HEK293 (cell line): ENCODE measurements at regions not wholly inside any gene's neighbourhood (a gene's known extent, or its start where the extent isn't known, plus 50 kb on each side); places are given as distances from the start of the nearest gene placed in this dataset.

ENCODE experiments used
- CTCF ChIP-seq: fragments of 450-650 bp; formaldehyde crosslinking; IDR thresholded peaks from 2 replicates; pipeline ENCODE4 v1.5.1; 2016; ENCODE audit warnings: missing biosample characterization, missing genetic modification characterization
- KLF1 ChIP-seq: fragments of 450-650 bp; formaldehyde crosslinking; IDR thresholded peaks from 2 replicates; pipeline ENCODE4 v1.5.1; 2016; ENCODE audit warnings: missing biosample characterization, missing genetic modification characterization
- PATZ1 ChIP-seq: fragments of 450-650 bp; formaldehyde crosslinking; IDR thresholded peaks from 2 replicates; pipeline ENCODE4 v1.5.1; 2016; ENCODE audit warnings: missing biosample characterization, missing genetic modification characterization
- REPIN1 ChIP-seq: fragments of 450-650 bp; formaldehyde crosslinking; IDR thresholded peaks from 2 replicates; pipeline ENCODE4 v1.5.1; 2017; ENCODE audit warnings: missing biosample characterization, missing genetic modification characterization, low read depth
- SP7 ChIP-seq: fragments of 450-650 bp; formaldehyde crosslinking; IDR thresholded peaks from 2 replicates; pipeline ENCODE4 v1.5.1; 2016; ENCODE audit warnings: missing biosample characterization, missing genetic modification characterization
- ZNF274 ChIP-seq, 2 experiments: fragments of 200-500 bp in 1 of 2; fragments of 450-650 bp in 1 of 2; sonication (Bioruptor generic) in 1 of 2; formaldehyde crosslinking in 1 of 2; IDR thresholded peaks; 2 replicates each; pipeline versions ENCODE4 v1.5.1 to v1.6.1; 2014 to 2016; ENCODE audit warnings: borderline replicate concordance in 1 of 2, inconsistent platforms in 1 of 2, low read length in 1 of 2, missing biosample characterization in 1 of 2, missing genetic modification characterization in 1 of 2
- ZNF416 ChIP-seq: fragments of 450-650 bp; formaldehyde crosslinking; IDR thresholded peaks from 2 replicates; pipeline ENCODE4 v1.5.1; 2016; ENCODE audit warnings: missing biosample characterization, missing genetic modification characterization
- ZNF501 ChIP-seq: fragments of 450-650 bp; formaldehyde crosslinking; IDR thresholded peaks from 2 replicates; pipeline ENCODE4 v1.5.1; 2016; ENCODE audit warnings: missing biosample characterization, missing genetic modification characterization
- ZNF518A ChIP-seq: fragments of 450-650 bp; formaldehyde crosslinking; conservative IDR thresholded peaks from 2 replicates; pipeline ENCODE4 v1.5.1; 2016; ENCODE audit warnings: low read depth, missing biosample characterization, missing genetic modification characterization
- ZNF639 ChIP-seq: fragments of 450-650 bp; formaldehyde crosslinking; IDR thresholded peaks from 2 replicates; pipeline ENCODE4 v1.5.1; 2016; ENCODE audit warnings: missing biosample characterization, missing genetic modification characterization
- ZNF670 ChIP-seq: fragments of 450-650 bp; formaldehyde crosslinking; IDR thresholded peaks from 2 replicates; pipeline ENCODE4 v1.5.1; 2016; ENCODE audit warnings: missing biosample characterization, missing genetic modification characterization, low read depth
- ZNF843 ChIP-seq: fragments of 450-650 bp; formaldehyde crosslinking; IDR thresholded peaks from 2 replicates; pipeline ENCODE4 v1.5.1; 2016; ENCODE audit warnings: missing biosample characterization, missing genetic modification characterization

GRCh38 chr1:11418056-11418455, 60.9 kb upstream of the DISP3 start:
- TF ChIP-seq CTCF = no peak
- TF ChIP-seq ZNF518A (tag by site-specific recombination) = no peak
- TF ChIP-seq ZNF843 (tag by site-specific recombination) = no peak
- TF ChIP-seq ZNF639 (tag by site-specific recombination) = no peak
- no peak for TF ChIP-seq ZNF416 (tag by site-specific recombination)
- TF ChIP-seq PATZ1 (tag by site-specific recombination) = no peak
- no peak for TF ChIP-seq ZNF274 (IDR thresholded peaks at IDR 0.05; ENCODE audit: low read length)
- no peak for TF ChIP-seq ZNF274 (tag by site-specific recombination; IDR thresholded peaks at IDR 0.05; ENCODE audit: borderline replicate concordance)
- TF ChIP-seq REPIN1 (tag by site-specific recombination) = no peak
- no peak for TF ChIP-seq KLF1 (tag by site-specific recombination)
- TF ChIP-seq ZNF670 (tag by site-specific recombination) = no peak
- no peak for TF ChIP-seq ZNF501 (tag by site-specific recombination)
- TF ChIP-seq SP7 (tag by site-specific recombination) = no peak
